ENCODE measurements at regions not wholly inside any gene's neighbourhood (a gene's known extent, or its start where the extent isn't known, plus 50 kb on each side); places are given as distances from the start of the nearest gene placed in this dataset.

- TF ChIP-seq CTCF (IDR thresholded peaks at IDR 0.05; ENCODE audit: poor library complexity, severe bottlenecking) (no peak), EZH2 (IDR thresholded peaks at IDR 0.05; ENCODE audit: borderline replicate concordance, insufficient read depth, low read length, poor library complexity, severe bottlenecking) (no peak), SMC3 (conservative IDR thresholded peaks at IDR 0.05; ENCODE audit: poor library complexity) (no peak), EP300 (conservative IDR thresholded peaks at IDR 0.05; ENCODE audit: poor library complexity, severe bottlenecking) (no peak), REST (IDR thresholded peaks at IDR 0.05; ENCODE audit: borderline replicate concordance) (no peak), POLR2AphosphoS5 (IDR thresholded peaks at IDR 0.05) (no peak), TAF1 (IDR thresholded peaks at IDR 0.05; ENCODE audit: low read depth) (no peak), MXI1 (conservative IDR thresholded peaks at IDR 0.05; ENCODE audit: poor library complexity, severe bottlenecking) (no peak)
Observed at GRCh38 chr3:144341471-144341870, 369.8 kb downstream of the DIPK2A start.
